ENCODE measurements at regions not wholly inside any gene's neighbourhood (a gene's known extent, or its start where the extent isn't known, plus 50 kb on each side); places are given as distances from the start of the nearest gene placed in this dataset.

DNA sequence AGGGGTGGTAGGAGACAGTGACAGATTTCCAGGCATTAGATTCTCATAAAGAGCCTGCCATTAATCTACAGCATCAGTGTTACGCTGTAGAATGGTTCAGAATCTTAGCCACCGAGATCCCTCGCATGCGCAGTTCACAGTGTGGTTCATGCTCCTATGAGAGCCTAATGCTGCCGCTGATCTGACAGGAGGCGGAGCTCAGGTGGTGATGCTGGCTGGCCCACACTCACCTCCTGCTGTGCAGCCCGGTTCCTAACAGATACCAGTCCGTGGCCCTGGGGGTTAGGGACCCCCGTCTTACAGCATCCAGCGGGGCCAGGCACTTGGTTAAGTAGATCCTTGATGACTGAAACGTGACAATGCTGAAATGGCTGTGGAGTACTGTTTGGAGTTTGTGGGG lies 163.6 kb upstream of the C1orf21 start:
- TF ChIP-seq, protein P1, sequence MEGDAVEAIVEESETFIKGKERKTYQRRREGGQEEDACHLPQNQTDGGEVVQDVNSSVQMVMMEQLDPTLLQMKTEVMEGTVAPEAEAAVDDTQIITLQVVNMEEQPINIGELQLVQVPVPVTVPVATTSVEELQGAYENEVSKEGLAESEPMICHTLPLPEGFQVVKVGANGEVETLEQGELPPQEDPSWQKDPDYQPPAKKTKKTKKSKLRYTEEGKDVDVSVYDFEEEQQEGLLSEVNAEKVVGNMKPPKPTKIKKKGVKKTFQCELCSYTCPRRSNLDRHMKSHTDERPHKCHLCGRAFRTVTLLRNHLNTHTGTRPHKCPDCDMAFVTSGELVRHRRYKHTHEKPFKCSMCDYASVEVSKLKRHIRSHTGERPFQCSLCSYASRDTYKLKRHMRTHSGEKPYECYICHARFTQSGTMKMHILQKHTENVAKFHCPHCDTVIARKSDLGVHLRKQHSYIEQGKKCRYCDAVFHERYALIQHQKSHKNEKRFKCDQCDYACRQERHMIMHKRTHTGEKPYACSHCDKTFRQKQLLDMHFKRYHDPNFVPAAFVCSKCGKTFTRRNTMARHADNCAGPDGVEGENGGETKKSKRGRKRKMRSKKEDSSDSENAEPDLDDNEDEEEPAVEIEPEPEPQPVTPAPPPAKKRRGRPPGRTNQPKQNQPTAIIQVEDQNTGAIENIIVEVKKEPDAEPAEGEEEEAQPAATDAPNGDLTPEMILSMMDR (IDR thresholded peaks at IDR 0.05; ENCODE audit: low read depth, low read length) = no peak
- no peak for TF ChIP-seq POLR2A (IDR thresholded peaks at IDR 0.05; ENCODE audit: extremely low read depth, insufficient read length)
- TF ChIP-seq, protein P2, sequence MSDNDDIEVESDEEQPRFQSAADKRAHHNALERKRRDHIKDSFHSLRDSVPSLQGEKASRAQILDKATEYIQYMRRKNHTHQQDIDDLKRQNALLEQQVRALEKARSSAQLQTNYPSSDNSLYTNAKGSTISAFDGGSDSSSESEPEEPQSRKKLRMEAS (IDR thresholded peaks at IDR 0.05; ENCODE audit: low read depth, low read length) = no peak
- TF ChIP-seq MYC (IDR thresholded peaks at IDR 0.05; ENCODE audit: low read depth, low read length) = no peak
